Right lobe of liver (tissue), 6 donors: ENCODE measurements at regions not wholly inside any gene's neighbourhood (a gene's known extent, or its start where the extent isn't known, plus 50 kb on each side); places are given as distances from the start of the nearest gene placed in this dataset.

Source experiments
- ATAC-seq, 4 donors: fragments of 200-7000 bp; cut with Tn5 transposase; one replicate each; pipeline ENCODE4 v1.9.1; 2020; ENCODE audit warnings: mild to moderate bottlenecking in 4 of 4, moderate library complexity in 4 of 4
- DNase-seq, 3 donors: peaks; one replicate each; pipeline ENCODE4 v3.0.0-alpha.2; 2020
- H3K27ac ChIP-seq, 3 donors: fragments of 200-600 bp; one replicate each; pipeline ENCODE4 v1.8.0; 2022
- H3K27me3 ChIP-seq, 2 donors: fragments of 200-600 bp; one replicate each; pipeline ENCODE4 v1.8.0; 2022
- H3K36me3 ChIP-seq, 4 donors: fragments of 200-600 bp; sonication (generic) in 1 of 4; one replicate each; pipeline versions ENCODE4 v1.5.1 to v1.8.0; 2017 to 2022; ENCODE audit warnings: control low read depth in 1 of 4
- H3K4me1 ChIP-seq, 4 donors: fragments of 200-600 bp; sonication (generic) in 1 of 4; one replicate each; pipeline versions ENCODE4 v1.5.1 to v1.8.0; 2017 to 2022; ENCODE audit warnings: control low read depth in 1 of 4
- H3K4me3 ChIP-seq, 3 donors: fragments of 200-600 bp; one replicate each; pipeline ENCODE4 v1.8.0; 2022
- H3K9me3 ChIP-seq, 4 donors: fragments of 200-600 bp; sonication (generic) in 1 of 4; one replicate each; pipeline versions ENCODE4 v1.5.1 to v1.8.0; 2017 to 2022; ENCODE audit warnings: control low read depth in 1 of 4
- POLR2A ChIP-seq: fragments of 450-650 bp; IDR thresholded peaks from one replicate; pipeline ENCODE4 v1.6.1; 2017; ENCODE audit warnings: antibody characterized with exemption, mild to moderate bottlenecking
- WGBS: methylation state at CpG from one replicate; pipeline ENCODE4 v1.1.6; 2018; ENCODE audit warnings: low coverage, low lambda C conversion rate; ENCODE audit not compliant: insufficient coverage; ENCODE audit errors: missing lambda C conversion rate; 5-methylcytosine and 5-hydroxymethylcytosine counted together
- intact Hi-C, 2 donors: fragments of 100-400 bp; cut with DNase I; formaldehyde crosslinking; loops; one replicate each; pipeline versions ENCODE4 v1.11.2 to v1.14.1; 2022
- TF ChIP-seq, protein P1 (sequence below), 4 donors: fragments of 200-600 bp in 3 of 4; fragments of 450-650 bp in 1 of 4; IDR thresholded peaks; one replicate each; pipeline versions ENCODE4 v1.5.1 to v1.8.0; 2016 to 2022; ENCODE audit warnings: antibody characterized with exemption in 4 of 4, mild to moderate bottlenecking in 2 of 4
- donor health status: DM: no; HTN: yes; CAD: no.
- donor health status: DM: no; HTN: no; CAD: no.
- donor health status: DM: no; HTN: no; CAD: no.
- donor health status: DM: no; HTN: yes; CAD: no.
- donor health status: DM: no; HTN: yes; CAD: no.

DNA sequence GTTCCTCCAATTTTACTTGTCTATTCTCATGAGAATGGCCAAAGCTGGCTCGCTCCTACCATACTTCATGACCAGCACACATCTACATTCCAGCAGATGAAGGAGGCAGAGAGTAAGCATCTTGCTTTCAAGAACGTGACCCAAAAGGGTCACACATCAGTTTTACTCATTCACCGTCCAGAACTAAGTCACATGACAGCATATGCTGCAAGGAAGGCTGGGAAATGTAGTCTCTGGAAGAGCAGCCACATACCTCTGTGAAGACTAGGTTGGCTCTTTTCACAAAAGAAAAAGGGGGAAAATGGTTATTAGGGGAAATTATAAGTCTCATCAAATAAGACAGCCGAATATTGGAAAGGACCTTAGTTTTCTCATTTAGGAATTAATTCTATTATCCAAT is 835.3 kb downstream of the EPHA4 start:
- Histone ChIP-seq H3K27me3 (no peaks in the 10 kb centered on the region), H3K4me1 (no peaks in the 10 kb centered on the region), H3K4me3 (no peak overlapping the region), H3K36me3 (no peaks in the 10 kb centered on the region), H3K27ac (no peak overlapping the region), H3K9me3 (no peaks in the 10 kb centered on the region)
- no peak for DNase-seq
- 33% methylated on average over 4 of the region's 4 CpGs for WGBS
- intact Hi-C loops = no loop called here
- no peak for TF ChIP-seq POLR2A
- TF ChIP-seq, protein P1, sequence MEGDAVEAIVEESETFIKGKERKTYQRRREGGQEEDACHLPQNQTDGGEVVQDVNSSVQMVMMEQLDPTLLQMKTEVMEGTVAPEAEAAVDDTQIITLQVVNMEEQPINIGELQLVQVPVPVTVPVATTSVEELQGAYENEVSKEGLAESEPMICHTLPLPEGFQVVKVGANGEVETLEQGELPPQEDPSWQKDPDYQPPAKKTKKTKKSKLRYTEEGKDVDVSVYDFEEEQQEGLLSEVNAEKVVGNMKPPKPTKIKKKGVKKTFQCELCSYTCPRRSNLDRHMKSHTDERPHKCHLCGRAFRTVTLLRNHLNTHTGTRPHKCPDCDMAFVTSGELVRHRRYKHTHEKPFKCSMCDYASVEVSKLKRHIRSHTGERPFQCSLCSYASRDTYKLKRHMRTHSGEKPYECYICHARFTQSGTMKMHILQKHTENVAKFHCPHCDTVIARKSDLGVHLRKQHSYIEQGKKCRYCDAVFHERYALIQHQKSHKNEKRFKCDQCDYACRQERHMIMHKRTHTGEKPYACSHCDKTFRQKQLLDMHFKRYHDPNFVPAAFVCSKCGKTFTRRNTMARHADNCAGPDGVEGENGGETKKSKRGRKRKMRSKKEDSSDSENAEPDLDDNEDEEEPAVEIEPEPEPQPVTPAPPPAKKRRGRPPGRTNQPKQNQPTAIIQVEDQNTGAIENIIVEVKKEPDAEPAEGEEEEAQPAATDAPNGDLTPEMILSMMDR (IDR thresholded peaks at IDR 0.05) = no peak
- ATAC-seq = no peak

DNA sequence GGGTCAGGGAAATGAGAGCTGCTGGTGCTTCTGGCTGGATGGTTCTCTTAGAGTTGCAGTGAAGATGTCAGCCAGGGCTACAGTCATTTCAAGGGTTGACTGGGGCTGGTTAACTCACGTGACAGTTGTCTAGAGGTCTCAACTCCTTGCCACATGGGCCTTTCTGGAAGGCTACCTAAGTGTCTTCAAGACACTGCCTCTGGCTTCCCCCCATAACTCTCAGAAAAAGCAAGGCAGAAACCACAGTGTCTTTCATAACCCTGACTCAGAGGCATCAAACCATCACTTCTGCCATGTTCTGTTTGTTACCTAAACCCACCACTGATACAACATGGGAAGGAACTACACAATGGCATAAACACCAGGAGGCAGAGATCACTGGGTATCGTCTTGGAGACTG is 828.9 kb downstream of the EPHA4 start:
- H3K36me3 ChIP-seq = no peaks in the 10 kb centered on the region
- intact Hi-C loops = no loop called here
- ATAC-seq (no peak), DNase-seq (no peak)
- TF ChIP-seq, protein P1 (IDR thresholded peaks at IDR 0.05) = no peak
- TF ChIP-seq POLR2A = no peak
- WGBS = 29% methylated on average over 2 of the region's 2 CpGs
- H3K27ac ChIP-seq = no peak overlapping the region
- no peaks in the 10 kb centered on the region for H3K9me3 ChIP-seq
- no peaks in the 10 kb centered on the region for H3K4me1 ChIP-seq
- H3K27me3 ChIP-seq = no peaks in the 10 kb centered on the region
- no peak overlapping the region for H3K4me3 ChIP-seq

DNA sequence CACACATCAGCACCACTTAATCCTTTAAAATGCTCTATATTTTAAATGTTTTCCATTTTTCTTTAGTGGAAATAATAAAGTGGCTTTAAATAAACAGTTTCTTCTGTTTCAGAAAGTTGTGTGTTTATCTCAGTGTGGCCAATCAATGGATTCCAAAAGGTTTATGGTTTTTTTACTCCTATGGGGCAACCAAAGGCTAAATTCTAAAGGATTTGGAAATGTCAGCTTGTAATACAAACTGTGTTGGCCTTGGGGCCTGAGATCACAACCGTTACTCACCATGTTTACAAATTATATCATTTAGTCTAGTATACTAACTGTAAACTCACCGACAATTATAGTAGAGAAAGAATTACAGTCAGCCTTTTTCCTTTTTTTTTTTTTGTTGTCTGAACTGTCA is 827.2 kb downstream of the EPHA4 start:
- WGBS = 45% methylated on average over 2 of the region's 2 CpGs
- no peak for ATAC-seq
- Histone ChIP-seq H3K27ac (no peak overlapping the region), H3K36me3 (no peaks in the 10 kb centered on the region), H3K27me3 (no peaks in the 10 kb centered on the region), H3K4me3 (no peak overlapping the region), H3K9me3 (no peaks in the 10 kb centered on the region), H3K4me1 (no peaks in the 10 kb centered on the region)
- TF ChIP-seq, protein P1 (IDR thresholded peaks at IDR 0.05) = no peak
- no peak for TF ChIP-seq POLR2A
- intact Hi-C loops = no loop called here
- DNase-seq = no peak

DNA sequence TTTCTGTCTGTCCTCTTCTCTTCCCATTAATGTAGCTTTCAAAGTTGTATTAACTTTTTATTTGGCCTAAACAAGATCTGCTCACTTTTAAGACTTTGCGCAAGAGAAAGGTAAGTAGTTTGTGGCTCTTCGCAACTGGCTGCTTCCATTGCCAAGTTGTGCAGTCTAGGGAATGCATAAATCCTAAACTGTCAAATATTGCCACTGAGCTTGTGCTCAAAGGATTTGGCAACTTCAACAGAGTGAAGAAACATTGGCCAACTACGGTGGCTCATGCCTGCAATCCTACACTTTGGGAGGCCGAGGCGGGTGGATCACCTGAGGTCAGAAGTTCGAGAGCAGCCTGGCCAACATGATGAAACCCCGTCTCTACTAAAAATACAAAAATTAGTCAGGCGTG is 826.4 kb downstream of the EPHA4 start:
- no peak overlapping the region for H3K4me3 ChIP-seq
- ATAC-seq (no peak), DNase-seq (no peak)
- H3K9me3 ChIP-seq = no peaks in the 10 kb centered on the region
- intact Hi-C loops = no loop called here
- no peaks in the 10 kb centered on the region for H3K36me3 ChIP-seq
- no peak for TF ChIP-seq POLR2A
- TF ChIP-seq, protein P1 (IDR thresholded peaks at IDR 0.05) = no peak
- 83% methylated on average over 3 of the region's 8 CpGs for WGBS
- H3K27ac ChIP-seq = no peak overlapping the region
- H3K4me1 ChIP-seq = no peaks in the 10 kb centered on the region
- H3K27me3 ChIP-seq = no peaks in the 10 kb centered on the region

DNA sequence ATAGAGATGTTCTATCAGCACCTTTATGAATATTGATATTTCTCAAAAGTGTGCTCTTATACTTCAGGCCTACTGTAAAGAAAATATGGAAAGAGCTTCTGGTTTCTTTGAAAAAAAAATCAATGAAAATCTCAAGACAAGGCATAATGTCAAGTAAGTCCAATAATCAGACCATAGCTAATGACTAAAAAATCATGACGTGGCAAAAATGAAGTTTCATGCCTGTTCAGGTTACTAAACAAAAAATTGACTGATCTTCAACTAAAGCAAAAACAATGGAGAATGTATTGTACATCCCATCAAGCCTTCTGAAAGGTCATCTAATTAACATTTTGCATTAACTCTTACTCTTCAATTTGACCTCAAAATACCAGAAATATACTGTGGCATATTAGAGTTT is 824.4 kb downstream of the EPHA4 start:
- Histone ChIP-seq H3K9me3 (no peaks in the 10 kb centered on the region), H3K4me1 (no peaks in the 10 kb centered on the region), H3K4me3 (no peak overlapping the region), H3K27me3 (no peaks in the 10 kb centered on the region), H3K36me3 (no peaks in the 10 kb centered on the region), H3K27ac (no peak overlapping the region)
- intact Hi-C loops = no loop called here
- DNase-seq = no peak
- 41% methylated on average over 1 of the region's 1 CpG for WGBS
- ATAC-seq = no peak
- TF ChIP-seq POLR2A = no peak
- TF ChIP-seq, protein P1 (IDR thresholded peaks at IDR 0.05) = no peak
